Fibroblast of lung (primary cell): ENCODE measurements at regions not wholly inside any gene's neighbourhood (a gene's known extent, or its start where the extent isn't known, plus 50 kb on each side); places are given as distances from the start of the nearest gene placed in this dataset.

ENCODE experiments used
- EZH2 ChIP-seq: IDR thresholded peaks from 2 replicates; pipeline ENCODE4 v1.5.1; 2012; ENCODE audit warnings: low read length, control low read depth, mild to moderate bottlenecking; ENCODE audit errors: missing control alignments
- TF ChIP-seq, protein P1 (sequence below), 2 donors: IDR thresholded peaks in 1 of 2; conservative IDR thresholded peaks in 1 of 2; 1 replicate in 1 of 2; 2 replicates in 1 of 2; pipeline ENCODE4 v1.5.1; 2011 to 2012; ENCODE audit warnings: low read length in 2 of 2, control low read depth in 1 of 2, inconsistent platforms in 1 of 2, low read depth in 1 of 2, mild to moderate bottlenecking in 1 of 2

DNA sequence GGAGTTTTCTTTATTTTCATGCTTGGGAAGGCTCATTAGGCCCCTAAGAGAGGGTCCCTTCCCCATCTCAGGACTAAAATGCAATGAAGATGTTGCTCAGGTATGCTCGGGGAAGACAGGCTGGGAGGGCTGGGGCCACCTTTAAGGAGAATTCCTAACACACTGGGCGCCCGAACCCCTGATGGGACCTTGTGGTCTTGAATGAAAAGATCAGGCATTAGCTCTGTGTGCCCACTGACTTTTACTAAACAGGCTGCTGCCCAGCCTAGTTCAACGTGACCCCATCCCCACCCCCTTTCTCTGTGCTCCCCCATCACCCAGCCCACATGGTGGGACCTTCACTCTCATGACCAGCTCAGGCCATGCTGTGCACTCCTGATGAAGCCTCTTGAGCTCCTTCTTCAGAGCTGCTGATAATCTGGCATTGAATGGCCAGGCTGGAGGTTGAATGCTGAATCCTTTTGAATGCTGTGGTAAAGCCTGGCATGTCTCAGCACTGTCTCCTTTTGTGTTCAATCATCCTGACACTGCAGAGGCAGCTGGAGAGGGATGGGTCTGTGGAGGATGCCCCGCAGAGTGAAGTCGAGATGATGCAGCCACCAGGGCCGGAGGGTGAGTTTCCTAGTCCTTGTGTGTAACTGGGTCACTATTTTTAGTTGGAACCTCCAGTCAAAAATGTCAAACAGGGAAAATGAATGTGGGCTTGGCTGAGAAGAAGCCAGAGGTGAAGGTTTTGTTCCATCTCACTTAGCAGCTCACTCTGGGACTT, 209.1 kb downstream of the UQCRFS1 start:
- TF ChIP-seq EZH2: no peak
- TF ChIP-seq, protein P1, sequence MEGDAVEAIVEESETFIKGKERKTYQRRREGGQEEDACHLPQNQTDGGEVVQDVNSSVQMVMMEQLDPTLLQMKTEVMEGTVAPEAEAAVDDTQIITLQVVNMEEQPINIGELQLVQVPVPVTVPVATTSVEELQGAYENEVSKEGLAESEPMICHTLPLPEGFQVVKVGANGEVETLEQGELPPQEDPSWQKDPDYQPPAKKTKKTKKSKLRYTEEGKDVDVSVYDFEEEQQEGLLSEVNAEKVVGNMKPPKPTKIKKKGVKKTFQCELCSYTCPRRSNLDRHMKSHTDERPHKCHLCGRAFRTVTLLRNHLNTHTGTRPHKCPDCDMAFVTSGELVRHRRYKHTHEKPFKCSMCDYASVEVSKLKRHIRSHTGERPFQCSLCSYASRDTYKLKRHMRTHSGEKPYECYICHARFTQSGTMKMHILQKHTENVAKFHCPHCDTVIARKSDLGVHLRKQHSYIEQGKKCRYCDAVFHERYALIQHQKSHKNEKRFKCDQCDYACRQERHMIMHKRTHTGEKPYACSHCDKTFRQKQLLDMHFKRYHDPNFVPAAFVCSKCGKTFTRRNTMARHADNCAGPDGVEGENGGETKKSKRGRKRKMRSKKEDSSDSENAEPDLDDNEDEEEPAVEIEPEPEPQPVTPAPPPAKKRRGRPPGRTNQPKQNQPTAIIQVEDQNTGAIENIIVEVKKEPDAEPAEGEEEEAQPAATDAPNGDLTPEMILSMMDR (conservative IDR thresholded peaks at IDR 0.05 in 1 of 2, IDR thresholded peaks at IDR 0.05 in 1 of 2; ENCODE audit: low read depth in 1 of 2, low read length in 2 of 2): no peak
